HCT116 (cell line): ENCODE measurements at regions not wholly inside any gene's neighbourhood (a gene's known extent, or its start where the extent isn't known, plus 50 kb on each side); places are given as distances from the start of the nearest gene placed in this dataset.
"Not testable (repeated sequence)": the region's sequence is repeated elsewhere in the genome, so short reads cannot be mapped to it uniquely, and the experiment has no call there.

Experiments
- ATAC-seq: fragments of 200-7000 bp; cut with Tn5 transposase; 2 replicates; pipeline ENCODE4 v1.9.1; 2020; ENCODE audit warnings: mild to moderate bottlenecking, moderate library complexity
- BruUV-seq: library from RNA; stranded (reverse); fragments of 400-500 nt; replicated peaks from 2 replicates; lab custom pipeline; 2021; lab: Mats Ljungman, UMichigan
- CTCF ChIA-PET: fragments of 300-600 bp; sonication (Branson Sonifier 250); formaldehyde crosslinking; loops from one replicate; lab custom pipeline; 2021; ENCODE audit warnings: antibody characterized with exemption; lab: Charles Lee
- POLR2A ChIA-PET: fragments of 300-600, 350-600 bp; sonication (Branson Sonifier 250); formaldehyde crosslinking; loops from one replicate; lab custom pipeline; 2021; ENCODE audit warnings: antibody characterized with exemption; lab: Charles Lee
- RAD21 ChIA-PET, 2 experiments: fragments of 300-600 bp; sonication (Branson Sonifier 250); formaldehyde crosslinking; loops; one replicate each; lab custom pipeline; 2023; ENCODE audit warnings: low total read pairs in 2 of 2; ENCODE audit not compliant: uncharacterized antibody in 2 of 2, unreplicated experiment in 2 of 2, low non-redundant PET in 1 of 2; lab: Charles Lee
- DNase-seq: peaks from one replicate; pipeline ENCODE4 v3.0.0-alpha.2; 2010; ENCODE audit warnings: low read depth, low spot score
- H2AFZ ChIP-seq: fragments of 200-600 bp; shearing (Covaris generic), sonication (generic); 2 replicates; pipeline ENCODE4 v1.6.1; 2017; ENCODE audit warnings: low read depth, mixed run types, mixed read lengths, antibody characterized with exemption, low read length; ENCODE audit not compliant: poor library complexity, severe bottlenecking
- H3K27ac ChIP-seq: 2 replicates; pipeline ENCODE4 v1.5.1; 2012; ENCODE audit warnings: low read depth, low read length
- H3K27me3 ChIP-seq: fragments of 200-600 bp; sonication (generic); 2 replicates; pipeline ENCODE4 v1.6.1; 2016; ENCODE audit warnings: mixed run types, low read length, mixed read lengths; ENCODE audit not compliant: insufficient read depth
- H3K36me3 ChIP-seq, 2 experiments: fragments of 200-500 bp in 1 of 2; fragments of 200-600 bp in 1 of 2; sonication (Bioruptor generic) in 1 of 2; sonication (generic) in 1 of 2; 2 replicates each; pipeline versions ENCODE4 v1.5.1 to v1.6.1; 2014 to 2016; ENCODE audit warnings: low read length in 2 of 2, inconsistent platforms in 1 of 2, mixed read lengths in 1 of 2, mixed run types in 1 of 2; ENCODE audit not compliant: insufficient read depth in 2 of 2, control insufficient read depth in 1 of 2
- H3K4me1 ChIP-seq, 2 experiments: fragments of 200-600 bp in 1 of 2; sonication (generic) in 1 of 2; 2 replicates each; pipeline versions ENCODE4 v1.5.1 to v1.6.1; 2012 to 2017; ENCODE audit warnings: low read length in 2 of 2, inconsistent platforms in 1 of 2, mild to moderate bottlenecking in 1 of 2, mixed read lengths in 1 of 2, mixed run types in 1 of 2, moderate library complexity in 1 of 2; ENCODE audit not compliant: insufficient read depth in 2 of 2, control insufficient read depth in 1 of 2
- H3K4me2 ChIP-seq: fragments of 200-600 bp; sonication (generic); 2 replicates; pipeline ENCODE4 v1.6.1; 2017; ENCODE audit warnings: mixed run types, low read length, mixed read lengths
- H3K4me3 ChIP-seq, 2 experiments: fragments of 200-600 bp in 1 of 2; sonication (generic) in 1 of 2; replicated peaks in 1 of 2; 2 replicates each; pipeline ENCODE4 v1.5.1; 2011 to 2016; ENCODE audit warnings: low read length in 2 of 2, control low read depth in 1 of 2, low read depth in 1 of 2, mild to moderate bottlenecking in 1 of 2, mixed read lengths in 1 of 2, mixed run types in 1 of 2
- H3K79me2 ChIP-seq: fragments of 200-600 bp; sonication (generic); 2 replicates; pipeline ENCODE4 v1.6.1; 2017; ENCODE audit warnings: mild to moderate bottlenecking, mixed run types, low read length, moderate library complexity, mixed read lengths; ENCODE audit not compliant: insufficient read depth
- H3K9ac ChIP-seq: fragments of 200-600 bp; sonication (generic); 2 replicates; pipeline ENCODE4 v1.6.1; 2016; ENCODE audit warnings: low read length, mixed read lengths
- H3K9me2 ChIP-seq: fragments of 200-600 bp; sonication (generic), shearing (Covaris generic); 2 replicates; pipeline ENCODE4 v1.6.1; 2017; ENCODE audit warnings: mixed run types, mild to moderate bottlenecking, moderate library complexity; ENCODE audit not compliant: insufficient read depth
- H3K9me3 ChIP-seq, 2 experiments: fragments of 200-500 bp in 1 of 2; fragments of 200-600 bp in 1 of 2; sonication (Bioruptor generic) in 1 of 2; sonication (generic) in 1 of 2; 2 replicates each; pipeline ENCODE4 v1.6.1; 2014 to 2017; ENCODE audit warnings: low read length in 2 of 2, mixed read lengths in 2 of 2, inconsistent platforms in 1 of 2, low read depth in 1 of 2, mild to moderate bottlenecking in 1 of 2, mixed run types in 1 of 2, moderate library complexity in 1 of 2; ENCODE audit not compliant: control insufficient read depth in 1 of 2, insufficient read depth in 1 of 2
- H4K20me1 ChIP-seq: fragments of 200-600 bp; sonication (generic), shearing (Covaris generic); 2 replicates; pipeline ENCODE4 v1.6.1; 2017; ENCODE audit warnings: mixed run types, mild to moderate bottlenecking, moderate library complexity; ENCODE audit not compliant: insufficient read depth
- CTCF ChIP-seq, 3 experiments: fragments of 200-600 bp in 1 of 3; sonication (generic) in 1 of 3; IDR thresholded peaks in 2 of 3; conservative IDR thresholded peaks in 1 of 3; 2 replicates each; pipeline ENCODE4 v1.5.1; 2012 to 2017; ENCODE audit warnings: low read depth in 2 of 3, low read length in 2 of 3, antibody characterized with exemption in 1 of 3, borderline replicate concordance in 1 of 3, control low read depth in 1 of 3, mild to moderate bottlenecking in 1 of 3, mixed read lengths in 1 of 3, mixed run types in 1 of 3, moderate library complexity in 1 of 3; ENCODE audit not compliant: insufficient read depth in 1 of 3
- EGR1 ChIP-seq: IDR thresholded peaks from 2 replicates; pipeline ENCODE4 v1.6.1; 2012; ENCODE audit warnings: low read depth
- SRF ChIP-seq: IDR thresholded peaks from 2 replicates; pipeline ENCODE4 v1.6.1; 2012; ENCODE audit warnings: low read depth
- TCF7L2 ChIP-seq: IDR thresholded peaks from 2 replicates; pipeline ENCODE4 v1.7.0; 2011; ENCODE audit warnings: borderline replicate concordance, inconsistent platforms; ENCODE audit not compliant: insufficient read depth, insufficient read length; ENCODE audit errors: extremely low read depth
- ZBTB33 ChIP-seq: IDR thresholded peaks from 2 replicates; pipeline ENCODE4 v1.6.1; 2011; ENCODE audit warnings: mild to moderate bottlenecking, low read length, moderate library complexity; ENCODE audit not compliant: insufficient replicate concordance; ENCODE audit errors: extremely low read depth
- ZFX ChIP-seq: fragments of 450-650 bp; IDR thresholded peaks from 2 replicates; pipeline ENCODE4 v1.6.1; 2017
- intact Hi-C: fragments of 100-400 bp; cut with micrococcal nuclease; formaldehyde crosslinking; loops from 2 replicates; pipeline ENCODE4 v1.10.0; 2022

GRCh38 chr5:25445381-25446060, 800.7 kb upstream of the CDH10 start:
- CTCF ChIA-PET, H3K27me3 ChIP-seq, H3K4me2 ChIP-seq, H3K27ac ChIP-seq, H3K4me3 ChIP-seq, H3K9me2 ChIP-seq, POLR2A ChIA-PET, RAD21 ChIA-PET, intact Hi-C loops, DNase-seq, BruUV-seq, H4K20me1 ChIP-seq, ATAC-seq, H3K79me2 ChIP-seq, H3K4me1 ChIP-seq, H2AFZ ChIP-seq, H3K9ac ChIP-seq, H3K36me3 ChIP-seq: not testable (repeated sequence)
- H3K9me3 ChIP-seq, result peaks cover 13 to 20% of the 10 kb centered on the region in 2 experiments; a peak in 2 of 4 replicates

- POLR2A ChIA-PET, result no interaction called here
- CTCF ChIA-PET, result no interaction called here
Measured at GRCh38 chr5:25444697-25445096, 799.9 kb upstream of the CDH10 start.

More at GRCh38 chr5:25444697-25445096, 799.9 kb upstream of the CDH10 start:
- Histone ChIP-seq H3K36me3 (no peaks in the 10 kb centered on the region), H3K9me3 (peaks cover 13 to 20% of the 10 kb centered on the region in 2 experiments; a peak in 2 of 4 replicates), H3K79me2 (no peaks in the 10 kb centered on the region), H3K9me2 (no peaks in the 10 kb centered on the region), H3K9ac (no peak overlapping the region), H2AFZ (no peak overlapping the region), H3K27me3 (no peaks in the 10 kb centered on the region), H3K4me1 (no peaks in the 10 kb centered on the region), H3K4me2 (no peak overlapping the region), H3K27ac (no peak overlapping the region), H4K20me1 (no peaks in the 10 kb centered on the region), H3K4me3 (no peak overlapping the region)
- no TSS peak for BruUV-seq
- TF ChIP-seq TCF7L2, result no peak
- TF ChIP-seq SRF, result no peak
- no peak for TF ChIP-seq EGR1
- no peak for TF ChIP-seq ZFX
- TF ChIP-seq CTCF (IDR thresholded peaks at IDR 0.05 in 2 of 3, conservative IDR thresholded peaks at IDR 0.05 in 1 of 3; ENCODE audit: borderline replicate concordance in 1 of 3, insufficient read depth in 1 of 3, low read depth in 2 of 3, low read length in 2 of 3), result no peak
- no peak for TF ChIP-seq ZBTB33
- no peak for ATAC-seq
- intact Hi-C loops, result no loop called here
- no peak for DNase-seq
- RAD21 ChIA-PET, result no interaction called here
